Panc1 (cell line): ENCODE measurements at regions not wholly inside any gene's neighbourhood (a gene's known extent, or its start where the extent isn't known, plus 50 kb on each side); places are given as distances from the start of the nearest gene placed in this dataset.

Source experiments
- POLR2AphosphoS5 ChIP-seq: IDR thresholded peaks from 2 replicates; pipeline ENCODE4 v1.6.1; 2012; ENCODE audit warnings: mild to moderate bottlenecking, low read depth, low read length, moderate library complexity
- TF ChIP-seq, protein P1 (sequence below): fragments of 450-650 bp; IDR thresholded peaks from 2 replicates; pipeline ENCODE4 v1.5.1; 2017; ENCODE audit warnings: mild to moderate bottlenecking
- TF ChIP-seq, protein P2 (sequence below), 2 experiments: IDR thresholded peaks; 2 replicates each; pipeline ENCODE4 v1.6.1; 2011 to 2012; ENCODE audit warnings: low read depth in 2 of 2, control low read depth in 1 of 2, low read length in 1 of 2, mild to moderate bottlenecking in 1 of 2, moderate library complexity in 1 of 2; ENCODE audit not compliant: insufficient read depth in 1 of 2

- TF ChIP-seq, protein P1, sequence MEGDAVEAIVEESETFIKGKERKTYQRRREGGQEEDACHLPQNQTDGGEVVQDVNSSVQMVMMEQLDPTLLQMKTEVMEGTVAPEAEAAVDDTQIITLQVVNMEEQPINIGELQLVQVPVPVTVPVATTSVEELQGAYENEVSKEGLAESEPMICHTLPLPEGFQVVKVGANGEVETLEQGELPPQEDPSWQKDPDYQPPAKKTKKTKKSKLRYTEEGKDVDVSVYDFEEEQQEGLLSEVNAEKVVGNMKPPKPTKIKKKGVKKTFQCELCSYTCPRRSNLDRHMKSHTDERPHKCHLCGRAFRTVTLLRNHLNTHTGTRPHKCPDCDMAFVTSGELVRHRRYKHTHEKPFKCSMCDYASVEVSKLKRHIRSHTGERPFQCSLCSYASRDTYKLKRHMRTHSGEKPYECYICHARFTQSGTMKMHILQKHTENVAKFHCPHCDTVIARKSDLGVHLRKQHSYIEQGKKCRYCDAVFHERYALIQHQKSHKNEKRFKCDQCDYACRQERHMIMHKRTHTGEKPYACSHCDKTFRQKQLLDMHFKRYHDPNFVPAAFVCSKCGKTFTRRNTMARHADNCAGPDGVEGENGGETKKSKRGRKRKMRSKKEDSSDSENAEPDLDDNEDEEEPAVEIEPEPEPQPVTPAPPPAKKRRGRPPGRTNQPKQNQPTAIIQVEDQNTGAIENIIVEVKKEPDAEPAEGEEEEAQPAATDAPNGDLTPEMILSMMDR: peak; percentile 36; the same call in 1 of the 2 replicates
- TF ChIP-seq POLR2AphosphoS5: no peak
- TF ChIP-seq, protein P2, sequence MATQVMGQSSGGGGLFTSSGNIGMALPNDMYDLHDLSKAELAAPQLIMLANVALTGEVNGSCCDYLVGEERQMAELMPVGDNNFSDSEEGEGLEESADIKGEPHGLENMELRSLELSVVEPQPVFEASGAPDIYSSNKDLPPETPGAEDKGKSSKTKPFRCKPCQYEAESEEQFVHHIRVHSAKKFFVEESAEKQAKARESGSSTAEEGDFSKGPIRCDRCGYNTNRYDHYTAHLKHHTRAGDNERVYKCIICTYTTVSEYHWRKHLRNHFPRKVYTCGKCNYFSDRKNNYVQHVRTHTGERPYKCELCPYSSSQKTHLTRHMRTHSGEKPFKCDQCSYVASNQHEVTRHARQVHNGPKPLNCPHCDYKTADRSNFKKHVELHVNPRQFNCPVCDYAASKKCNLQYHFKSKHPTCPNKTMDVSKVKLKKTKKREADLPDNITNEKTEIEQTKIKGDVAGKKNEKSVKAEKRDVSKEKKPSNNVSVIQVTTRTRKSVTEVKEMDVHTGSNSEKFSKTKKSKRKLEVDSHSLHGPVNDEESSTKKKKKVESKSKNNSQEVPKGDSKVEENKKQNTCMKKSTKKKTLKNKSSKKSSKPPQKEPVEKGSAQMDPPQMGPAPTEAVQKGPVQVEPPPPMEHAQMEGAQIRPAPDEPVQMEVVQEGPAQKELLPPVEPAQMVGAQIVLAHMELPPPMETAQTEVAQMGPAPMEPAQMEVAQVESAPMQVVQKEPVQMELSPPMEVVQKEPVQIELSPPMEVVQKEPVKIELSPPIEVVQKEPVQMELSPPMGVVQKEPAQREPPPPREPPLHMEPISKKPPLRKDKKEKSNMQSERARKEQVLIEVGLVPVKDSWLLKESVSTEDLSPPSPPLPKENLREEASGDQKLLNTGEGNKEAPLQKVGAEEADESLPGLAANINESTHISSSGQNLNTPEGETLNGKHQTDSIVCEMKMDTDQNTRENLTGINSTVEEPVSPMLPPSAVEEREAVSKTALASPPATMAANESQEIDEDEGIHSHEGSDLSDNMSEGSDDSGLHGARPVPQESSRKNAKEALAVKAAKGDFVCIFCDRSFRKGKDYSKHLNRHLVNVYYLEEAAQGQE (IDR thresholded peaks at IDR 0.05; ENCODE audit: insufficient read depth in 1 of 2, low read depth in 2 of 2, low read length in 1 of 2): no peak
These were observed 210.9 kb upstream of the KCNMB2 start for GRCh38 chr3:178325330-178325729.
